OCI-LY1 (cell line): ENCODE measurements at regions not wholly inside any gene's neighbourhood (a gene's known extent, or its start where the extent isn't known, plus 50 kb on each side); places are given as distances from the start of the nearest gene placed in this dataset.

ENCODE experiments used
- H2AFZ ChIP-seq: fragments of 200-600 bp; sonication (generic), shearing (Covaris generic); 2 replicates; pipeline ENCODE4 v1.6.0; 2014; ENCODE audit warnings: antibody characterized with exemption, mild to moderate bottlenecking, low read length
- H3F3A ChIP-seq: fragments of 200-600 bp; sonication (generic), shearing (Covaris generic); 2 replicates; pipeline ENCODE4 v1.6.0; 2014; ENCODE audit warnings: mild to moderate bottlenecking, antibody characterized with exemption, low read length, moderate library complexity; ENCODE audit not compliant: insufficient read depth
- H3K27ac ChIP-seq: fragments of 200-600 bp; sonication (generic); 2 replicates; pipeline ENCODE4 v1.5.1; 2014; ENCODE audit warnings: low read length, mixed run types, mild to moderate bottlenecking, low read depth; ENCODE audit not compliant: poor library complexity, severe bottlenecking
- H3K27me3 ChIP-seq: fragments of 200-600 bp; sonication (generic); 2 replicates; pipeline ENCODE4 v1.6.0; 2014; ENCODE audit warnings: antibody characterized with exemption, mild to moderate bottlenecking, low read length, moderate library complexity; ENCODE audit not compliant: insufficient read depth
- H3K36me3 ChIP-seq: fragments of 200-600 bp; sonication (generic); 2 replicates; pipeline ENCODE4 v1.6.1; 2014; ENCODE audit warnings: mild to moderate bottlenecking, antibody characterized with exemption, low read length, moderate library complexity, mixed read lengths; ENCODE audit not compliant: insufficient read depth
- H3K4me1 ChIP-seq: fragments of 200-600 bp; sonication (generic); 2 replicates; pipeline ENCODE4 v1.5.1; 2014; ENCODE audit warnings: mild to moderate bottlenecking, low read length, moderate library complexity; ENCODE audit not compliant: insufficient read depth, severe bottlenecking
- H3K4me2 ChIP-seq: fragments of 200-600 bp; sonication (generic), shearing (Covaris generic); 2 replicates; pipeline ENCODE4 v1.6.1; 2014; ENCODE audit warnings: low read length
- H3K4me3 ChIP-seq: fragments of 200-600 bp; sonication (generic); 2 replicates; pipeline ENCODE4 v1.5.1; 2014; ENCODE audit warnings: low read length, low read depth, mild to moderate bottlenecking, mixed read lengths; ENCODE audit not compliant: poor library complexity, severe bottlenecking
- H3K79me2 ChIP-seq: fragments of 200-600 bp; shearing (Covaris generic); 2 replicates; pipeline ENCODE4 v1.6.1; 2016; ENCODE audit warnings: mixed run types, low read length, mixed read lengths; ENCODE audit not compliant: insufficient read depth
- H3K9ac ChIP-seq: fragments of 200-600 bp; sonication (generic), shearing (Covaris generic); 2 replicates; pipeline ENCODE4 v1.6.1; 2014; ENCODE audit warnings: mild to moderate bottlenecking, low read length, mixed read lengths
- H3K9me2 ChIP-seq: fragments of 200-600 bp; sonication (generic), shearing (Covaris generic); 2 replicates; pipeline ENCODE4 v1.6.1; 2014; ENCODE audit warnings: low read depth, mild to moderate bottlenecking, low read length, mixed read lengths
- H3K9me3 ChIP-seq: fragments of 200-600 bp; shearing (Covaris generic); 2 replicates; pipeline ENCODE4 v1.6.1; 2014; ENCODE audit warnings: low read length, mixed read lengths
- H4K20me1 ChIP-seq: fragments of 200-600 bp; sonication (generic), shearing (Covaris generic); 2 replicates; pipeline ENCODE4 v1.6.0; 2016; ENCODE audit warnings: mild to moderate bottlenecking, low read length; ENCODE audit not compliant: insufficient read depth
- CTCF ChIP-seq: fragments of 200-600 bp; sonication (generic), shearing (Covaris generic); IDR thresholded peaks from 2 replicates; pipeline ENCODE4 v1.5.1; 2017; ENCODE audit warnings: mild to moderate bottlenecking, antibody characterized with exemption, low read length, moderate library complexity, mixed read lengths
- EZH2 ChIP-seq: fragments of 200-600 bp; sonication (generic), shearing (Covaris generic); IDR thresholded peaks from 2 replicates; pipeline ENCODE4 v1.8.0; 2017; ENCODE audit warnings: borderline replicate concordance, mixed run types, mild to moderate bottlenecking, antibody characterized with exemption, low read length, moderate library complexity, mixed read lengths

DNA sequence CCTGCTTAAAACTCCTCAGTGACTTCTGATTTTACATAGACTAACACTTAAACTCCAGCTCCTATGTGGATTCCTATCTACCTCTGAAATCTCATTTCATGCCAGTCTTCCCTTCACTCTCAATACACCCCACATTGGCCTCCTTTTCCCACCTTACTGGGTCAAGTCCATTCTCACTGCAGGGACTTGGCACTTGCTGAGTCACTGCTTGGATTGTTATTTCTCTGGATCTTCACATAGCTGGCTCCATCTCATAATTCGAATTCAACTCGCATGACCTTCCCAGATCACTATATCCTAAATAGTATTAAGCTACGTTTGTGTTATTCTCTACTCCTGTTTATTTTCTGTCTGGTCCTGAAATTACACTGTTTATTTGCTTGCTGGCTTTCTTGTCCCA, 59.6 kb upstream of the FRMD4B start:
- no peaks in the 10 kb centered on the region for H3F3A ChIP-seq
- TF ChIP-seq EZH2 (no peak), CTCF (no peak)
- H3K36me3 ChIP-seq: no peaks in the 10 kb centered on the region
- no peaks in the 10 kb centered on the region for H3K9me3 ChIP-seq
- H3K27me3 ChIP-seq: no peaks in the 10 kb centered on the region
- H3K4me1 ChIP-seq: no peaks in the 10 kb centered on the region
- H3K79me2 ChIP-seq: no peaks in the 10 kb centered on the region
- H3K4me3 ChIP-seq: no peak overlapping the region
- H3K9ac ChIP-seq: no peak overlapping the region
- H3K9me2 ChIP-seq: no peaks in the 10 kb centered on the region
- H3K27ac ChIP-seq: no peak overlapping the region
- no peaks in the 10 kb centered on the region for H4K20me1 ChIP-seq
- no peak overlapping the region for H2AFZ ChIP-seq
- H3K4me2 ChIP-seq: no peak overlapping the region

DNA sequence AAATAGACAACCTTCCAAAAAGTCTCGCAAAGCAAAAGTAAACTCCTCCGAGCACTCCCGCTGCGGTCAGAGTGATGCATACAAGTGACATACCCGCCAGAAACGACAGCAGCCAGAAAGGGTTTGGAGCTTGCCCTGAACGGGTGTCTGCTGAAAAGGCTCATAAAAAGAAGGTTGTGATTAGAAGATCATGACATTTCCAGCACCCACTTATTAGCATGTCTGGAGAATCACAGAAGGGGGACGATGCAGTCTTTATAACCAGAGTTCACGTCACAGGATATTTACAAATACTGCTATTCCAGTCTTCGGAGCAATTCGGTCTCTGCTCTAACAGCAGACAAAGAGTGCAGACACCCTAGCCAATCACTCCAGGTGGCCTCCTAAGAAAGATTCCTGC, 59.1 kb upstream of the FRMD4B start:
- Histone ChIP-seq H3K4me2 (no peak overlapping the region), H3K9me2 (no peaks in the 10 kb centered on the region), H3K9ac (no peak overlapping the region), H3K4me1 (no peaks in the 10 kb centered on the region), H3F3A (no peaks in the 10 kb centered on the region), H3K36me3 (no peaks in the 10 kb centered on the region), H3K9me3 (no peaks in the 10 kb centered on the region), H2AFZ (no peak overlapping the region), H3K4me3 (no peak overlapping the region), H3K27ac (no peak overlapping the region), H4K20me1 (no peaks in the 10 kb centered on the region), H3K27me3 (no peaks in the 10 kb centered on the region), H3K79me2 (no peaks in the 10 kb centered on the region)
- TF ChIP-seq EZH2 (no peak), CTCF (no peak)

DNA sequence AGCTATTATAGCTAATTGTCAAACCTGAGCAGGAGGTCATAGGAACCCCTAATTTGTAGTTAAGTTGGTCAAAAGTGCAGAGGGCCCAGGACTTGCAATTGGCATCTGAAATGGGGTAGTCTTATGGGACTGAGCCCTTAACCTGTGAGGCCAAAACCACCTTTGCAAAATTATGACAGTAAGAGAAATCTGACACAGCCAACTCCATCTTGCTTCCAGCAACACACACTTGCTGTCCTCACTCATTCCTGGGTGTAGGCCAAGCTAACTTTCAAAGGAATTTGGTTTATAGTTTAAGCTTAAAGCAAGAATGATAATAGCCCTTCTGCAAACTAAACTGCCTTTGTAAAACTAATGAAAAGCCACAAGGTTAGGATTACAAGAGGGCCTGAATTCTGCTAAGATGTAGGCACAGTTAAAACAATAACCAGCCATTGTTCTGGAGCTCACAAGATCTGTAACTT, 57.6 kb upstream of the FRMD4B start:
- Histone ChIP-seq H3K9me2 (no peaks in the 10 kb centered on the region), H3K27me3 (no peaks in the 10 kb centered on the region), H3K9me3 (no peaks in the 10 kb centered on the region), H3K4me1 (no peaks in the 10 kb centered on the region), H4K20me1 (no peaks in the 10 kb centered on the region), H3K9ac (no peak overlapping the region), H3K4me3 (no peak overlapping the region), H3K36me3 (no peaks in the 10 kb centered on the region), H3K79me2 (no peaks in the 10 kb centered on the region), H2AFZ (no peak overlapping the region), H3F3A (no peaks in the 10 kb centered on the region), H3K4me2 (no peak overlapping the region), H3K27ac (no peak overlapping the region)
- TF ChIP-seq CTCF (no peak), EZH2 (no peak)
